Right forelimb (tissue), 1 donor: ENCODE measurements at regions not wholly inside any gene's neighbourhood (a gene's known extent, or its start where the extent isn't known, plus 50 kb on each side); places are given as distances from the start of the nearest gene placed in this dataset.

Experiments
- DNase-seq: peaks from one replicate; pipeline ENCODE4 v3.0.0-alpha.2; 2018

DNA sequence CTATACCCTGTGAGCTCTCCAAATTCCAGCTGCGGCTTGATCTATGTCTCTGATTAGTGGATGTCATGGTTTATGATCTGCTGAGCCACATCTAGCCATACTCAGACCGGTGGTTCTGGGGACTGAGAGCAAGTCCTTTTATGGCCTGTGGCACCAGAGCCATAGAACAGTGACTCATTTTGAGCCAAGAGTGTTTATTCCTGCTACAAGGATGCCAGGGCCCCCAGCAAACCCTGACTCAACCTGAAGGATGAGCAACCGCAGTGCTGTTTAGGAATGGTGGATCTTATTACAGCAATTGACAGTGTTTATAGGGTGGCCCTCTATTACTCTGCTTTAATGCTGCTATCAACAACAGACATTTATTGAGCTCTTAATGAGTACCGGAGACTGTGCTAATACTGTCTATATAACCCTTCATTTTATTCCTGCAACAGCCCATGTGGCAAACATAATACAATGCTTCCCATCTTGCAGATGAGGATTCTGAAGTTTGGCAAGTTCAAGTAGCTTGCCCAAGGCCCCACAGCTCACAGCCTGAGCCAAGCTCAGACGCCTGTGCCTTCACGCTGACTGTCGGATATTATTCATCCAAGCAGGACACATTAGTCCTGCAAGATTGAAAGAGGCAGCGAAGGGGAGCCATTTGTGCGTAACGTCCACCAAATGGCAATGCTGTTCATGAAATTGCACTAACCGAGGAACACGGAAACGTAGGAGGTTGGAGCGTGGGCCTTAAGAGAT, 273.6 kb upstream of the PWP1 start:
- no peak for DNase-seq

DNA sequence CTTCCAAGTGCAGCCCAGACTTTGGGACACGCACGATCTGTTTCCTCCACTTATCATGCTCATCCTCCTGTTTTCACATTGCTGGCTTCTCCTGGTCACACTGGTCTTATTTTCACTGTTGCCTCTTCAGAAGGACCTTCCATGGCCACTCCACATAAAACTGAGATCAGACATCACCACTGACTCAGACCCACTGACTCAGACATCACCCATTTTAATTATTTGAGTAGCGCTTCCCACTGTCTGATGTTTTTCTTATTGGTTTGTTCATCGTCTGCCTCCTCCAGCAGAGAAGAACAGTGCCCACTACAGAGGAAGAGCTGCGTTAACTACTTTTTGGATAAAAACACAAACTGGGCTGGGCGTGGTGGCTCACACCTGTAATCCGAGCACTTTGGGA, 270.5 kb upstream of the PWP1 start:
- no peak for DNase-seq

DNA sequence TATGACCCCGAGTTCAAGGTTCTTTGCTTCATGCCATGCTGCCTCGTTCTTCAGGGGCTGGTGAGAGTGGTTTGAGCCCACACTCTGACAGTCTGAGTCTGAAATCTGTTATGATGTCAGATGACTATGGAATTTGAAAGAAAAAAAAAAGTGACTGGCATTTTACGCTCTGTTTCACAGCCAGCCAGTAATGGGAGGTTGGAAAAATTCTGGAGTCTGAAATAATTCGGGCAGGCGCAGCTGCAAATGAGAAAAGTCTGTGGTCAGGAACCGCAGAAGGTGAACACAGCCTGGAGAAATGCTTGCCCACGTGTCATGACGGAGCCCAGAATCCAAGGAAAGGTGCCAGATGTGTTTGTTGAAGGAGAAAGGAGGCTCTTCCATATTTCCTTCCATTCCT, 269.8 kb upstream of the PWP1 start:
- DNase-seq, result no peak

DNA sequence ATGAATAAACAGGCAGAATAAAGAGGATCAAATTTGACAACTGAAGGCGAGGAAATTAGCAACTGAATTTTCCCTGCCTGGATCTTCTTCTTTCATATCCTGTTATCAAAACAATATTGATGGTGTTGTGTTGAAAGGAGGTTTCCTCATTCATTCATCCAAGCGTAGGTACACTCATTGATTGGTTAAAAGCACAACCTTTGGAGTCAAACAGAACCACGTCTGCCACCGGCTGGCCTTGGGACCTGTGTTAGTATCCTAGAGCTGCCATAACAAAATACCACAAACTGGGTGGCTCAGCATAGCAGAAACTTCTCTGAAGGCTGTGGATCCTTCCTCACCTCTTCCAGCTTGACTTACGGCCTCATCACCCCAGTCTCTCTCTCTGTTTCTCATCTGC, 268.6 kb upstream of the PWP1 start:
- no peak for DNase-seq

DNA sequence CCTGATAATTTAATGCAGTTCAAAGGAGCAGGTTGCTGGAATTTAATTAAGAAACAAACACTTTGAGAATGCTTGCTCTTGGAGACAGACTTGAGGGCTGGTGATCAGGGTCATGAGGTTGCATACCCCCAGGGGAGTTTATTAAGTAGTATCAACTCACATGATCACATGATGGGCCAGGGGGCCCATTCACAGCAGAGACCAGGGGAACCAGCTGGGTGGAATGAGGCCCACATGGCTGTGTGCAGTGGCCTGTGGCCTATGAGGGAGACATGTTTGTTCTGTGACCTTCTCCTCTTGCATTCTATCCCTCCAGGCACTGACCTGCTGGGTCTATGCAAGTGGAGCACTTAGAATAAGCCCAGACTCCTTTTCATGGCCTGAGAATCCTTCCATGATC, 266.6 kb upstream of the PWP1 start:
- no peak for DNase-seq

DNA sequence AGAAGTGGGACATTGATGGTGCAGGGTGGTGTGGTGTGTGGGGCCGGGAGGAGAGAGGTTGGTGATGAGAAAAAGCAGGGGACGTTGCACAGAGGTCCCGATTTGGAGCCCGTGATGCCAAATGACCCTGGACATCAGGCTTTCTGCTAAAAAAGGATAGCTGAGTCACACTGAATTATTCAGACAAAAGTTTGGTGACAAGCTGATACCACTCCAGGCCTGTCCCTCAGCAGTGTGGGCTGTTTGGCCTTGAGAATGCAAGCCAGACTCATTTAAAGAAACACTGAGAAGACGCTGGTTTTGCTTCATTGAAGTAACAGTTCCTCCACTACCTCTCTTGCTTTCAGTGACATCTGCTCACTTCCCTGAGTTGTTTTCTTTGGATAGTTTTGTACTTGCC, 262.1 kb upstream of the PWP1 start:
- DNase-seq, result no peak

DNA sequence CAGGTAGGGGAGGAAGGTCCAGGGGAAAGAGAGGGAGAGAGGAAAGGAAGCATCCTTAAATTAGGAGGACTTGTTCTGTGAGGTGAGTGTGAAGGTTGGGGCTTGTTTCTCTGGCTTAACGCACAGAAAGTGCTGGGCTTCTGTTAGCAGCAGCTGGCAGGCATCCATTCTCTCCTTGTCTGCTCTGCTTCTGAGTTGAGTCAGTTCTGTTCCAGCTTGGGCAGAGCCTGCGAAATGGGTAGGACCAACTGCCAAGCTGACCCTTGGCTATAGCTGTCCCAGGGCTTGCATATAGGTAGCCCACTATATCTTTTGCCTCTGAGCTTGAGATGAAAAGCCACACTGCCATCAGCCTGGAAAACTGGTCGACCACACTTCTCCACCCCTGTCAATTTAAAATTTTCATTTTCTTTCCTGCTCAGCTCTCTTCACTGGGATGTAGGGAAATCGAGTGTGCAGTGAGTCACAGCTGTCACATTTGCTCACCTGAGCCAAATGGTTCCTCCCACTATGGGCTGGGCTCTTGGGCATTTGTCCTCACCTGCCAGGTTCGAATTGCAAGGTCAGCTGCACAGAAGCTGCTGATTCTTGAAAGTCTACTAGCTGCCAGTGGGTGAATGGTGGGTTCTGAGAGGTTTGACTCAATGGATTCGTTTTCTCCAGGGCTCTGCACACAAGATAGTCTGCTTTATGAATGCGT, 256.4 kb upstream of the PWP1 start:
- DNase-seq, result no peak

DNA sequence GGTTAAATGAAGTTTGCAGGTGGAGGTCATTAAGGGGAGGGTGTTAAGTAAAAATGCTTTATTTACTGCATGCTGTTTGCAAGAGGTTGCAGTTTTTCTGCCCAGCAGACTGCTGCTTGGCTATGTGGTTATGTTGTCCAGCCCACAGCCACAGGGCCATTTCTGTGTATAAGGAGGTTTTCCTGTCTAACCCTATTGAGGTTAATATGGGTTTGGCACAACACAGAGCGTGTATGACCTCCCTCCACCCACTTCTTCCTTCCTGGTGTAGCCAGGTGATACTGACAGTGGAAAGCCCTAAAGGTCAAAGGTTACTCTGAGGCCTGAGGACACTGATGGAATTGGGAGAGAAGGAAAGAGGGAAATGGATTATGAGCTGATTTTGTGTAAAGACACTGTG, 253.7 kb upstream of the PWP1 start:
- no peak for DNase-seq

DNA sequence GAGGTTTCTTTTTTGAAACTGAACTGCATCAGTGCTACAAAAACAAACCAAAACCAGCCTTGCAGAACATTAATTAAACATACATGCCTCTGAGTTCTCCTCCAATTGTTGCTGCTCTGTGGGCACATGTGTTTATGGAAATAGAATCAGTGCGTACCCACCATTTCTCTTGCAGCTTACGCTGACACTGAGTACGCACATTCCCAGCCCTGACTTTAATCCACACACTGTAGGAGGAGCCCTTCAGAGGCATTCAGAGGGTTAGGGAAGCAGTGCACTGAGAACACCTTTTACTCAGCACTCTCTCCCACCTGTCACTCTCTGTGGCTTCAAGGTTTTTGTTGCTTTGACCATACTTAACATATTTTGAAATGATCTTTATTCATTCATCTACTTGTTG, 250.5 kb upstream of the PWP1 start:
- no peak for DNase-seq

DNA sequence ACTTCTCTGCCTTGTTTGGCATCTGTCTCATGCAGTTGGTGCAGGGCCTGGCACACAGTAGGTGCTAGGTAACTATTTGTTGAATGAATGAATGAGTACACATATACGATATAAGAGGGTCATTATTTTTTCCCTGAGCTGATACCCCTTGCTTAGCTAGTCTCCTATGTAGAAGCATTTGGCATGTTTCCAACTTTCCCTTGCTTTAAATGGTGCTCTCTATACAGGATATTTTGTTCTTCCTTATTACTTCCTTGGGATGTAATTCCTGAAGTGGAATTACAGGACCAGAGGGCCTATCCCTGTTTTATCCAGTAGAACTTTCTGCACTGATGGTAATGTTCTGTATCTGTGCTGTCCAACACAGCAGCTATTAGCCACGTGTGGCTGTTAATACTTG, 250.1 kb upstream of the PWP1 start:
- DNase-seq, result no peak

DNA sequence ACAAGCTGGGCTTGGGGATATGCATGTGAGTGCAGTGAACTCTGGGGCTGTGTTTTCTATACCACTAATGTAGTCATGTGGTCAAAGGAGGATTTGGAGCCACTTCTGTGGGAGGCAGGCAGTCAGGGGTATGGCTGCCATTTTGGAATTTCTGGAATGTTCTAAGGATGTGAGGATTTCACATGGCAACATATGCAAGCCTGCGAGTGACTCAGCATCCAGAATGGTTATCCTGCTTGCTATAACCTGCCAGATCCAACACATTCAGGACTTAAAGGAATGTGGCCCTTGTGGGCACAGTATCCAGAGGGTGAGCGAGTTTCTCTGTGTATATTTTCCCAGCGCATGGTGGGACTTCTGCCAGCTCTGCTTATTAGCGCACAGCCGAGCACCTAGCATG, 249.2 kb upstream of the PWP1 start:
- DNase-seq, result no peak

DNA sequence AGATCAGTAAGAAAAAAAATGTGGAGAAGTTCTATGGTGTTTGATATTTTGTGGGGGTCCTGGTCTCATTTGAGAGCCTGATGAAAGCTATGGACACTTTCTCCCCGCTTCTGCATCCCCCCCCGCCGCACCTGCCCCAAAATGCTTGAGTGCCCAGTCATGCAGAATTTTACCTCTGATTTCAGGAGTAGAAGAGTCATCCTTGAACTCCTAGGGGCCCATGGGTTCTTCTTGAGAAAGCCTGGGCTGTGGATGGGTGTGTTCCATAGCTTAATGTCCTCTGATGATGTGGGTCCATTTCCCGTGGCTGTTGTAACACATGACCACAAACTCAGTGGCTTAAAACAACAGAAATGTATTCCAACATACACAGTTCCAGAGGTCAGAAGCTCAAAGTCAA, 248.8 kb upstream of the PWP1 start:
- no peak for DNase-seq

DNA sequence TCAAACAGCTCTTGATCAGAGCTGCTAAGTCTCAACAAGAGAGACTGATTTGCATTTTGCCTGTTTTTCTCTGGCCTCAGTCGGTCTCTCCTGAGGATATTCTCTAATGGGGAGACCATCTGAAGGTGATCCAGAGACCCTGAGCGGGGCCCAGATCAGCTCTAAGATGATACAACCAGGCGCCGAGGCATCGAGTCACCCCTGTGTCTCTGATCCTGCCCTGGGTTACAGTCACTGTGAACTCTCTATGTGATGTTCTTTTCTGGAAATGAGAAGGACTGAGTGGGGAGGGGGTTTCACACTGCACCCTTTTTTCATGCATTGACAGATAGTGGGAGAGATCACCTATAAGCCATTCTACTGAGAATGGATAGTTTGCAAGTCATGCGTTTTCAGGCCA, 247.6 kb upstream of the PWP1 start:
- DNase-seq, result no peak

DNA sequence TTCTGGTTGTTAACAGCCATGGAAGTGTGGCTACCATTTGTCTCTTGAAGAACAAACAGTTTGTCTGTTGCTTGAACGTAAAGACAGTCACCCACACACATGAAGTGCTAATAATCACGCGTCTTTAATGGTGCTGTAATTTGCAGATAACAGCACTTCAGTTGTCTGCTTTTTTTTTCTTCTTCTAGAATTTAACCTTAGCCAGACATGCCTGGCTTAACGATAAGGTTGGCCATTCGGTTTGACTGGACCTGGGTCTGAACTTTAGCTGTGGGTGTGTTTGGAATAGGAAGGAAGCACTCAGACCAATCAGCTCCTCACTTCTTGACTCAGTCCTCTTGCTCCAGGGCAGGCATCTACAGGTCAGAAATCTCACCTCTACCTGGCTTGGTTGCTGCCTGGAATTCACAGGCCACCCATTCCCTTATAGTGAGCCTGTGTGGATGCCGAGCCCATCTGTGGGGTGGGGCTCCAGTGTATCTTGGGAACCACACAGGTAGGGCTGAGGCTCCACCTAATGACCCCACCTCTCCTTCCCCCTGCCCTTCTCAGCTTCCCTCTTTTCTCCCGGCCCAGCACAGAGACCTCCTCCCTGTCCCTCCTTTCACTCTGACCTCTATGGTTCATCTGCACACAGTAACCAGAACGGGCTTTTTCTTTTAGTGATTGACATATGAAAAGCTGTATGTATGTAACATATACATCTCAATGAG, 246.4 kb upstream of the PWP1 start:
- no peak for DNase-seq

DNA sequence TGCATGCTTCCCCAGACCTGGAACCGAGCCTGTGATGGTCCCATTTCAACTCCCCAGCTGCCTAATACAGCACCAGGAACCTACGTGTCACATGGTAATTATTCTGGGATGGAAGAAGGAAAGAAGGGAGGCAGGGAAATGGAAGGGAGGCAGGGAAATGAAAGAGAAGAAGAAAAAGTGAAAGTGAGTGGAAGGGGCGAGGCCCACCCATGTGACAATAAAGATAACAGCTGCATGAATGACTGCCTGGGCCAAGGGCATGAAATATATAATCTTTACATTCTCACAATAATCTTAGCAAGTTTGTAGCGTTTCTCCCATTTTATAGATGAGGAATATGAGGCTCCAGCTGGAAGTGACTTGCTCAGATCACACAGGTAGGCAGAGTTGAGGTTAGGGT, 245.0 kb upstream of the PWP1 start:
- DNase-seq, result no peak

DNA sequence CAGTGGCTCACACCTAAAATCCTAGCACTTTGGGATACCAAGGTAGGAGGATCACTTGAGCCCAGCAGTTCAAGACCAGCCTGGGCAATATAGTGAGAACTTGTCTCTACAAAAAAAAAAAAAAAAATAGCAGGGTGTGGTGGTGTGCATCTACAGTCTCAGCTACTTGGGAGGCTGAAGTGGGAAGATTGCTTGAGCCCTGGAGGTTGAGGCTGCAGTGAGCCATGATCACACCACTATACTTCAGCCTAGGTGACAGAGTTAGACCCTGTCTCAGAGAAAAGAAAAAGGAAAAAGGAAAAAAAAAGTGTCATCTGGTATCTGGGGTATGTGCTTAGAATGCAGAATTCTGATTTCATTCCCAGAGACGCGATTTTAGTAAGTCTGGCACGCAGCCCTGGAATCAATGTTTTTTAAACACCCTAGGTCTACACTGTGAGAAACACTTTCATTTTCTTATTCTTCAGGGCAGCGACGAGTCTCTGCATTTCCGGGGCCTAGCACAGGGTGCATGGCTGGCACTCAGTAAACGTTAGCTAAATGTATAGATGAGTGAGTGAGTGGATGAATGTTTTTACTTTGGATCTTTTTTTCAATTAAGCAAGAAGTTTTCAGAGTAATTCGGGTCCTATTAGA, 243.8 kb upstream of the PWP1 start:
- DNase-seq, result no peak

DNA sequence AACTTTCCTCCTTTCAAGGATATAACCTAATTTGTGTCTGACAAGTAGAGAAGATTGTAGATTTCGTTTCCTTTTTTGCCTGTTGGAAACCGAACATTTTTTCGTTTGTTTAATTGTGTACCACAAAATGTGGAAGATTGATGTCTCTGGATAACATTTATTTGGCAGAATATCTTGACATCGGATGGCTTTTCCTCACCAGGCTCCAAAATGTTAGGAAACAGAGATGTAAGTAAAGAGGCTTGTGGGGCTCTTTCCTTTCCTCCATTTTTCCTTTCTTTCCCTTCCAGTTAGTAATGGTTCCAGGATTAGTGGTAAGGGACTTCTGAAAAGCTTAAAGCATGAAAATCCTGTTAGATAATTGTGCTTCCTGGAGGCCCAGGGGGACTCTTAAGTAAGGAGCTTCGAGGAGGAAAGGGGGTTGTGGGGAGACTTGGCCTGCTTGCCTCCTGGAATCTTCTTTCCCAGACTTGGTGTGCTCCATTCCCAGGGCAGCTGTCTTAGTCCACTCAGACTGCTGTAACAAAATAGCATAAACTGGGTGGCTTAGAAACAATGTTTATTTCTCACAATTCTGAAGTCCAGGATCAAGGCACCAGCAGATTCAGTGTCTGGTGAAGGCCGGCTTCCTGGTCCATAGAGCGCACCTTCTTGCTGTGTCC, 243.1 kb upstream of the PWP1 start:
- DNase-seq, result no peak

DNA sequence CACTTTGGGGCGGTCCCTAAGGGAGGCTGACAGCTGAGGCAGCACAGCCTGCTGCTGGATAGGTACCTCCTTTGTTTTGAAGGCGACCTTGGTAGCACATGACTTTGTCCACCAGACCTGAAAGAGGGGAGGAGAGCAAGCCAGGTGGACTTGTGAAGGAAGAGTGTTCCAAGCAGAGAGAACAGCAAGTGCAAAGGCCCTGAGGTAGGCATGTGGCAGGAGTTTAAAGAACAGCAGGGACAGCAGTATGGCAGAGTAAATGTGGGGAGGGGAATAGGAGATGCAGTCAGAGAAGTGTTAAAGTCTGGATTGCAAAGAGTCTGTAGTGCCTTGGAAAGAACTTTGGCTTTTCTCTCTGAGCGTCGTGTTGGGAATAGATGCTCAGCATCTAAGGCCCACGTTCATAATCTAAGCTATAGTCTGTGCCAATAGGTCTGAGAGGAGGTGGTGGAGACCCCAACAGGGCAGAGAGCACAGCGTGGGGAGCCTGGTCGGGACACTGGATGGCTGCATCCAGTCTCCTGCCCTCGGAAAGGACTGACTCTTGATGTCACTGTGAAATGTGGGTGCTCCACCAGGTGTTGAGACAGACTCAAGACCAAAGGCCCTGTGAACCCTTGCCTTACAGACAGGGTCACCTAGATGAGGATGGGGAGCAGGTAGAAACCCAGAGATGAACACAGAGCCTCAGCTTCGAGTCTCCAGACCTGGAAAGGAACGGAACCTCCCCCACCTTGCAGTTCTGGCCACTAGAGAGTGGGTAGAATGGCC, 242.1 kb upstream of the PWP1 start:
- no peak for DNase-seq

DNA sequence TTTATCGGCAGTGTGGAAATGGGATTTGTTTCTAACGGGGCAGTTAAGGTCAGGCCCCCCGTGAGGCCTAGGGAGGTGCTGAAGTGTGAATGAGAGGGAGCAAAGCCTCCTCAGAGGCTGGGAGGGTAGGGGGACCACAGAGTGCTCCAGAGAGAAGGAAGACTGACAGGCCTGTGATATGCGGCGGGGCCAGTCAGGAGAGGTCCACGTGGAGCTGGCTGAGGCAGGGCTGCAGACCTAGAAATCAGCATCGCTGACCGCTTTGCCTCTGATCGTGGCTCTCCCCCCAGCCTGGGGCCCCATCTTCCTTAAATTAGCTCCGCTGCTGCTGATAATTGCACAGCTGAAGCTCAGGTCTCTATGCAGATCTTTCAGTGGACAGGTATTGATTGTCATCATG, 240.8 kb upstream of the PWP1 start:
- no peak for DNase-seq

DNA sequence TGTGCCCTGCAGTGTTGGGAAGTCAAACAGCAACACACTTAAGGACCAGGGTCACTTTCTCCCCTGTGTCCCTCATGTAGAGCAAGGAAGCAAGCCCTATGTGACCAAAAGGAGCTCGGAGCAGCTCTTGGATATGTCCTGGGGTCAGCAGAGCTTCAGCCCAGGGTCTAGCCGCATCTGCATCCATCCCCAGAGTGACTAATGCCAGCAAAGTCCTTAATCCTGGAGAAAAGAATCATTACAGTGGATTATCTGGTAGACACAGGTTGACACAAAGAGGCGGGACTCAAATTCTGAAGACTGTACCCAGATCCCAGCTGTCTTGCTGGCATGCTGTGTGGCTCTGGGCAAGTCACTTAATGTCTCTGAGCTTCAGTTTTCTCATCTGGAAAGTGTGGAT, 239.1 kb upstream of the PWP1 start:
- no peak for DNase-seq

DNA sequence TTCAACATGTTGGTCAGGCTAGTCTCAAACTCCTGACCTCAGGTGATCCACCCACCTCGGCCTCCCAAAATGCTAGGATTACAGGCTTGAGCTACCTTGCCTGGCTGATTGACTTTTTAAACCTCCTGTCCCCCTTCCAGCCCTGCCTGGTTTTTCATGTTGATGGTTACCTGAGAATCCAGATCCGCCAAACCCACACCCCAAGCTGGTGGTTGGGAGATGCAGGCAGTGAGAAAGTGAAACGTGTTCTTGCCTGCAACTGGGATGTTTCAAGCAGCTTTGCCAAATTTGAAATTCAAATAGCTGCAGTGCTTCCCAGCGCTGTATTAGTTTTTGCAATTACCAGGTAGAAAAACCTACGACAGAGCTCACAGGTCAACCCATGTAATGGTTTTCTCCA, 238.3 kb upstream of the PWP1 start:
- no peak for DNase-seq

DNA sequence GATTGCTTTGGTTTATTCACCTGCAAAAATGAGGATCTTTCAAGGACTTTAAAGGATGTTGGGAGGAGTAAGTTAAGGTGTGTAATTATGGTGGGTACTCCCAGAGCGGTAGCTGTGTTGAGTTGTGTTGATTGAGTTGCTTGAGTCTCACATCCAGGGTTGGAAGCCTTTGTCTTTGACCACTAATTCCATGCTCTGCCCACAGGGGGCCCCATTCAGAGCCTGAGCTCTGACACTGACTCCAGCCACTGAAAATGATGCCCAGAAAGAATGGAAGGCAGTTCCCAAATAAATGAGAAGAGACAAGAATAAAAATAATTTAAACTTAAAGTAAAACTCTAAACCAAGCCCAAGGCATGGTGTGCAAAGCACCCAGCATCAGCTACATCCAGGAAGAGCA, 237.4 kb upstream of the PWP1 start:
- DNase-seq, result no peak
